Breast epithelium (tissue), 3 donors: ENCODE measurements at regions not wholly inside any gene's neighbourhood (a gene's known extent, or its start where the extent isn't known, plus 50 kb on each side); places are given as distances from the start of the nearest gene placed in this dataset.

Experiments used
- POLR2A ChIP-seq: fragments of 450-650 bp; IDR thresholded peaks from one replicate; pipeline ENCODE4 v1.6.1; 2016; ENCODE audit warnings: antibody characterized with exemption, mild to moderate bottlenecking, moderate library complexity
- TF ChIP-seq, protein P1 (sequence below), 3 donors: fragments of 450-650 bp; IDR thresholded peaks; one replicate each; pipeline ENCODE4 v1.5.1; 2016 to 2017; ENCODE audit warnings: antibody characterized with exemption in 3 of 3, mild to moderate bottlenecking in 3 of 3, moderate library complexity in 3 of 3

DNA sequence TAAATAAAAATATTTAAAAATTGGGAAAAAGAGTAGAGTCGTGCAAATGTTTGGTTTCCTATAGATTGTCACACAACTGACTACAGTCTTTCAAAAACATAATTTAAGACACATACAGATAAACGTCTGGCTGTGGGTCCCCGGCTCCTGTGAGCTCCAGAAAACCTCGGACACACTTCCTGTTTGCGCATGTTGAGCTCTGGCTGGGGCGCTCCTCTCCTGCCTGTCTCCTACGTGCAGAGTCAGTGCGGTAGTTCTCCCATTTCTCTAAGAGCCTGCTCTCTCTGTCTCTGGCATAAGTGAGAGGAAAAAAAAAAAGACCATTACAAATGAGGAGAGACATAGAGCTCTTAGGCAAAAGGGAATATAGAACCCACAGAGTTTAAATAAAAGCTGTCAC, 128.2 kb upstream of the OBI1 start:
- TF ChIP-seq, protein P1, sequence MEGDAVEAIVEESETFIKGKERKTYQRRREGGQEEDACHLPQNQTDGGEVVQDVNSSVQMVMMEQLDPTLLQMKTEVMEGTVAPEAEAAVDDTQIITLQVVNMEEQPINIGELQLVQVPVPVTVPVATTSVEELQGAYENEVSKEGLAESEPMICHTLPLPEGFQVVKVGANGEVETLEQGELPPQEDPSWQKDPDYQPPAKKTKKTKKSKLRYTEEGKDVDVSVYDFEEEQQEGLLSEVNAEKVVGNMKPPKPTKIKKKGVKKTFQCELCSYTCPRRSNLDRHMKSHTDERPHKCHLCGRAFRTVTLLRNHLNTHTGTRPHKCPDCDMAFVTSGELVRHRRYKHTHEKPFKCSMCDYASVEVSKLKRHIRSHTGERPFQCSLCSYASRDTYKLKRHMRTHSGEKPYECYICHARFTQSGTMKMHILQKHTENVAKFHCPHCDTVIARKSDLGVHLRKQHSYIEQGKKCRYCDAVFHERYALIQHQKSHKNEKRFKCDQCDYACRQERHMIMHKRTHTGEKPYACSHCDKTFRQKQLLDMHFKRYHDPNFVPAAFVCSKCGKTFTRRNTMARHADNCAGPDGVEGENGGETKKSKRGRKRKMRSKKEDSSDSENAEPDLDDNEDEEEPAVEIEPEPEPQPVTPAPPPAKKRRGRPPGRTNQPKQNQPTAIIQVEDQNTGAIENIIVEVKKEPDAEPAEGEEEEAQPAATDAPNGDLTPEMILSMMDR (IDR thresholded peaks at IDR 0.05) = no peak
- no peak for TF ChIP-seq POLR2A
